ENCODE measurements at regions not wholly inside any gene's neighbourhood (a gene's known extent, or its start where the extent isn't known, plus 50 kb on each side); places are given as distances from the start of the nearest gene placed in this dataset.

GRCh38 chr4:133968174-133968573, 233.4 kb downstream of the PABPC4L start:
- TF ChIP-seq EZH2 (IDR thresholded peaks at IDR 0.05; ENCODE audit: insufficient read depth, poor library complexity, severe bottlenecking), result no peak
- TF ChIP-seq EZH2phosphoT487 (IDR thresholded peaks at IDR 0.05; ENCODE audit: insufficient read depth, low read depth), result no peak

Measured in GM23248 (cell line).